ENCODE measurements at regions not wholly inside any gene's neighbourhood (a gene's known extent, or its start where the extent isn't known, plus 50 kb on each side); places are given as distances from the start of the nearest gene placed in this dataset.

GRCh38 chr17:53525590-53525989 is 297.1 kb upstream of the KIF2B start:
- POLR2A ChIA-PET, result no interaction called here
- TF ChIP-seq TCF7L2 (IDR thresholded peaks at IDR 0.05; ENCODE audit: low read depth, low read length) (no peak), REST (IDR thresholded peaks at IDR 0.05; ENCODE audit: insufficient read depth in 1 of 2, low read depth in 2 of 2, low read length in 1 of 2) (no peak), SIN3A (IDR thresholded peaks at IDR 0.05; ENCODE audit: borderline replicate concordance, insufficient read depth, low read depth, low read length) (no peak), POLR2AphosphoS5 (IDR thresholded peaks at IDR 0.05; ENCODE audit: low read depth, low read length) (no peak), CTCF (IDR thresholded peaks at IDR 0.05) (no peak)
- no peaks in the 10 kb centered on the region for H3K4me1 ChIP-seq (ENCODE audit: control insufficient read depth, insufficient read depth, low read length)
- BruUV-seq (replicated peaks), result no TSS peak
- DNase-seq (ENCODE audit: low read depth, low spot score) (no peak), ATAC-seq (no peak)
- no peak overlapping the region for H3K4me3 ChIP-seq (ENCODE audit: low read depth in 2 of 2, low read length in 2 of 2)
- H3K9me3 ChIP-seq (ENCODE audit: control insufficient read depth, insufficient read depth, low read depth, low read length), result no peaks in the 10 kb centered on the region
- no peaks in the 10 kb centered on the region for H3K27me3 ChIP-seq (ENCODE audit: control insufficient read depth, insufficient read depth, low read length)
- CTCF ChIA-PET, result no interaction called here
- H3K36me3 ChIP-seq (ENCODE audit: control insufficient read depth, insufficient read depth, low read length), result no peaks in the 10 kb centered on the region
- H3K27ac ChIP-seq (ENCODE audit: low read length), result no peak overlapping the region
- intact Hi-C loops (cut with micrococcal nuclease; ENCODE audit: unreplicated experiment), result no loop called here
- in situ Hi-C loops (cut with HindIII; ENCODE audit: low pct_unique_long_range_greater_than_20kb, low sequenced_read_pairs), result no loop called here

GRCh38 chr17:53516636-53517035 is 306.1 kb upstream of the KIF2B start:
- no peaks in the 10 kb centered on the region for H3K36me3 ChIP-seq (ENCODE audit: control insufficient read depth, insufficient read depth, low read length)
- TF ChIP-seq POLR2AphosphoS5 (IDR thresholded peaks at IDR 0.05; ENCODE audit: low read depth, low read length) (no peak), CTCF (IDR thresholded peaks at IDR 0.05) (peak; percentile 10; the same call in 1 of the 2 replicates), SIN3A (IDR thresholded peaks at IDR 0.05; ENCODE audit: borderline replicate concordance, insufficient read depth, low read depth, low read length) (no peak)
- intact Hi-C loops (cut with micrococcal nuclease; ENCODE audit: unreplicated experiment) (no loop called here), in situ Hi-C loops (cut with HindIII; ENCODE audit: low pct_unique_long_range_greater_than_20kb, low sequenced_read_pairs) (no loop called here)
- ATAC-seq (no peak), DNase-seq (ENCODE audit: low read depth, low spot score) (no peak)
- POLR2A ChIA-PET, result no interaction called here
- no peaks in the 10 kb centered on the region for H3K27me3 ChIP-seq (ENCODE audit: control insufficient read depth, insufficient read depth, low read length)
- H3K27ac ChIP-seq (ENCODE audit: low read length), result no peak overlapping the region
- no peak overlapping the region for H3K4me3 ChIP-seq (ENCODE audit: low read depth in 2 of 2, low read length in 2 of 2)
- no TSS peak for BruUV-seq (replicated peaks)
- CTCF ChIA-PET, result no interaction called here
- no peaks in the 10 kb centered on the region for H3K9me3 ChIP-seq (ENCODE audit: control insufficient read depth, insufficient read depth, low read depth, low read length)
- H3K4me1 ChIP-seq (ENCODE audit: control insufficient read depth, insufficient read depth, low read length), result no peaks in the 10 kb centered on the region

Data from Panc1 (cell line).